DND-41 (cell line): ENCODE measurements at regions not wholly inside any gene's neighbourhood (a gene's known extent, or its start where the extent isn't known, plus 50 kb on each side); places are given as distances from the start of the nearest gene placed in this dataset.

Experiments used
- ATAC-seq: fragments of 200-7000 bp; cut with Tn5 transposase; 3 replicates; pipeline ENCODE4 v1.9.1; 2021; ENCODE audit warnings: low read depth; ENCODE audit not compliant: insufficient read depth
- DNase-seq: peaks from one replicate; pipeline ENCODE4 v3.0.0-alpha.2; 2020
- H2AFZ ChIP-seq: 2 replicates; pipeline ENCODE4 v1.6.0; 2012; ENCODE audit warnings: low read depth, low read length
- H3K27ac ChIP-seq: 2 replicates; pipeline ENCODE4 v1.5.1; 2012; ENCODE audit warnings: low read length, inconsistent platforms
- H3K27me3 ChIP-seq: fragments of 200-600 bp; sonication (generic); 2 replicates; pipeline ENCODE4 v1.6.0; 2012; ENCODE audit warnings: low read length, mild to moderate bottlenecking, inconsistent platforms; ENCODE audit not compliant: insufficient read depth, poor library complexity
- H3K36me3 ChIP-seq: 2 replicates; pipeline ENCODE4 v1.5.1; 2012; ENCODE audit warnings: low read length, inconsistent platforms; ENCODE audit not compliant: insufficient read depth
- H3K4me1 ChIP-seq: 2 replicates; pipeline ENCODE4 v1.5.1; 2012; ENCODE audit warnings: mild to moderate bottlenecking, low read length; ENCODE audit not compliant: insufficient read depth
- H3K4me2 ChIP-seq: 2 replicates; pipeline ENCODE4 v1.6.0; 2012; ENCODE audit warnings: mild to moderate bottlenecking, moderate library complexity, low read length, inconsistent platforms; ENCODE audit not compliant: insufficient read depth
- H3K4me3 ChIP-seq, 2 experiments: fragments of 200-600 bp in 1 of 2; shearing (Covaris generic) in 1 of 2; 2 replicates each; pipeline ENCODE4 v1.5.1; 2012 to 2016; ENCODE audit warnings: inconsistent platforms in 2 of 2, low read length in 2 of 2, mild to moderate bottlenecking in 2 of 2, low read depth in 1 of 2, moderate library complexity in 1 of 2
- H3K79me2 ChIP-seq: 2 replicates; pipeline ENCODE4 v1.6.0; 2012; ENCODE audit warnings: low read length, inconsistent platforms; ENCODE audit not compliant: insufficient read depth
- H3K9ac ChIP-seq: 2 replicates; pipeline ENCODE4 v1.6.0; 2012; ENCODE audit warnings: low read depth, mild to moderate bottlenecking, inconsistent platforms, low read length, moderate library complexity
- H3K9me3 ChIP-seq: 2 replicates; pipeline ENCODE4 v1.5.1; 2012; ENCODE audit warnings: low read length, moderate library complexity, mild to moderate bottlenecking, inconsistent platforms; ENCODE audit not compliant: insufficient read depth, severe bottlenecking
- H4K20me1 ChIP-seq: 2 replicates; pipeline ENCODE4 v1.6.0; 2012; ENCODE audit warnings: low read length; ENCODE audit not compliant: insufficient read depth
- EZH2 ChIP-seq: IDR thresholded peaks from 3 replicates; pipeline ENCODE4 v1.6.1; 2012; ENCODE audit warnings: borderline replicate concordance, low read depth, mild to moderate bottlenecking, moderate library complexity, low read length, inconsistent platforms; ENCODE audit not compliant: severe bottlenecking
- TF ChIP-seq, protein P1 (sequence below): IDR thresholded peaks from 2 replicates; pipeline ENCODE4 v1.5.1; 2012; ENCODE audit warnings: borderline replicate concordance, low read length, moderate library complexity, mild to moderate bottlenecking; ENCODE audit not compliant: poor library complexity, severe bottlenecking; ENCODE audit errors: extremely low read depth

DNA sequence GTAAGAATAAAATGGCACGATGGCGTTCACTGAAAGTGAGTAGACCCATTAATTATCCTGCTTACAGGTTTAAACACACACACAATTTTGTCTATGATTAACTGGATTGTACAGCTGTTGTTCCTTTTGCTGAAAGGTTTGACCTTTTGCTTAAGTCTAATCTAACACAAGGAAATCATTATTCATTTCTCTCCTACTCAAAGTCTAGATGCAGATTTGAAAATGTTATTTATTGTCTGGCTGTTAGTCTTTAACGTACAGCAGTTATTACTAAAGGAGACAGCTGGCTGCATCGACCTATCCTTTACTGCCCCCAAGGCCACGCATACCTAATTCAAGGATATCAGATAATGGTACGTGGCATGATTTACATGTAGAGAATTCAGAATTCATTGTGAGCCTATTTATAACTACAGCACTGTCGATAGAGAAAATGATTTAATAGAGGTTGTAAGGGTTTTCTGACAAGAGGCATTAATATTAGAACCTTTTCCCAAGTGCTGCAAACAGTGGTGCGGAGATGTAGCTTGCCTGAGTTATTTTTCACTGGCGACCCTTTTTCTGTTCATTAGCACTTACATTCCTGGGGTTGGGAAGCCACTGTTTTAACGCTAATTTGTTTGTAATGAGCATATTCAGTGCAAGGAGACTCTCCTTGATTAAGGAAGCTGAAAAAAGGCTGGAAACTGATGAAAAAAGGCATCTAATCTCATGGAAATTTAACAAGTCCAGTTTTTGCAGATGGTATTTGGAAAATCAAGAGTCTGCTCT lies 368.4 kb upstream of the GRAMD2B start:
- Histone ChIP-seq H2AFZ (no peak overlapping the region), H3K79me2 (no peaks in the 10 kb centered on the region), H3K27me3 (no peaks in the 10 kb centered on the region), H3K4me1 (no peaks in the 10 kb centered on the region), H3K36me3 (no peaks in the 10 kb centered on the region), H3K4me2 (no peak overlapping the region), H3K27ac (no peak overlapping the region), H3K9me3 (no peaks in the 10 kb centered on the region), H3K9ac (no peak overlapping the region), H4K20me1 (no peaks in the 10 kb centered on the region), H3K4me3 (no peak overlapping the region)
- TF ChIP-seq, protein P1, sequence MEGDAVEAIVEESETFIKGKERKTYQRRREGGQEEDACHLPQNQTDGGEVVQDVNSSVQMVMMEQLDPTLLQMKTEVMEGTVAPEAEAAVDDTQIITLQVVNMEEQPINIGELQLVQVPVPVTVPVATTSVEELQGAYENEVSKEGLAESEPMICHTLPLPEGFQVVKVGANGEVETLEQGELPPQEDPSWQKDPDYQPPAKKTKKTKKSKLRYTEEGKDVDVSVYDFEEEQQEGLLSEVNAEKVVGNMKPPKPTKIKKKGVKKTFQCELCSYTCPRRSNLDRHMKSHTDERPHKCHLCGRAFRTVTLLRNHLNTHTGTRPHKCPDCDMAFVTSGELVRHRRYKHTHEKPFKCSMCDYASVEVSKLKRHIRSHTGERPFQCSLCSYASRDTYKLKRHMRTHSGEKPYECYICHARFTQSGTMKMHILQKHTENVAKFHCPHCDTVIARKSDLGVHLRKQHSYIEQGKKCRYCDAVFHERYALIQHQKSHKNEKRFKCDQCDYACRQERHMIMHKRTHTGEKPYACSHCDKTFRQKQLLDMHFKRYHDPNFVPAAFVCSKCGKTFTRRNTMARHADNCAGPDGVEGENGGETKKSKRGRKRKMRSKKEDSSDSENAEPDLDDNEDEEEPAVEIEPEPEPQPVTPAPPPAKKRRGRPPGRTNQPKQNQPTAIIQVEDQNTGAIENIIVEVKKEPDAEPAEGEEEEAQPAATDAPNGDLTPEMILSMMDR = no peak
- no peak for TF ChIP-seq EZH2
- ATAC-seq (no peak), DNase-seq (no peak)

DNA sequence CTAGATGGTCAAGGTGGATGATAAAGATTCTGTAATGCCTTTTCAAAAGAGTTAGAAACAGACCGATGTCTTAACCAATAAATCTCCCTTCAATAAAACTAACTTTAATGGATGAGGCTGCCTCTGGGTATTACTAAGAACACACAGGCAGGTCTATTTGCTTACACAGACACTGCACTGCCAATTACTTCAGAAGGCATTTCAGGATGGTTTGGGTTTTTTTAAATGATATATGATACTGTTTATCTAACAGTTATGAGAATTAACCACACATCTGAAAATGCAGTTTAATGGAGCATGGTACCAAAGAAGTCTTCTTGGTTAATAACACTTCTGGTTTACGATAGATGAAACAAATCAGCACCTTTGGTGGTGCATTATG lies 367.9 kb upstream of the GRAMD2B start:
- H3K4me3 ChIP-seq = no peak overlapping the region
- no peak overlapping the region for H3K9ac ChIP-seq
- no peak overlapping the region for H2AFZ ChIP-seq
- no peaks in the 10 kb centered on the region for H3K4me1 ChIP-seq
- no peaks in the 10 kb centered on the region for H3K9me3 ChIP-seq
- no peak overlapping the region for H3K27ac ChIP-seq
- TF ChIP-seq, protein P1 = no peak
- no peak for TF ChIP-seq EZH2
- H3K27me3 ChIP-seq = no peaks in the 10 kb centered on the region
- H3K36me3 ChIP-seq = no peaks in the 10 kb centered on the region
- H3K4me2 ChIP-seq = no peak overlapping the region
- DNase-seq (no peak), ATAC-seq (no peak)
- H3K79me2 ChIP-seq = no peaks in the 10 kb centered on the region
- H4K20me1 ChIP-seq = no peaks in the 10 kb centered on the region

DNA sequence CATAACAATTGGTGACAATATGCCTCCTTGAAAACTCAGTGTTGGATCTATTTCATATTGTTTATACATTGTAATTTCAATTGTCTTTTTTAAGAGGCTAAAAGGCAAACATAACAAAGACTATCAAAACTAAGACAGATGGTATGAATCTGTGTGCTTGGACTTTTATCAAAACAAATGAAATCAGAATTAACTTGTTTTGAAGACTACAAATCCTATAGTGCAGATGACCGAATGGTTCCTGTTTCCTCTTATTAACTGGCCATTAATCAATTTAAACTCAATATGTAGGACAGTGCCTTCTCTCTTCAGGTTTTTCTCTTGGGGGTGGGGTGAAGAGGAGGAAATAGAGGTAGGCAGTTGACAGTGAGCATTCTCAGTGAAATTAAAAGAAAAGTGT lies 366.9 kb upstream of the GRAMD2B start:
- Histone ChIP-seq H3K4me1 (no peaks in the 10 kb centered on the region), H3K4me2 (no peak overlapping the region), H3K27ac (no peak overlapping the region), H3K9ac (no peak overlapping the region), H3K27me3 (no peaks in the 10 kb centered on the region), H3K9me3 (no peaks in the 10 kb centered on the region), H4K20me1 (no peaks in the 10 kb centered on the region), H3K79me2 (no peaks in the 10 kb centered on the region), H2AFZ (no peak overlapping the region), H3K4me3 (no peak overlapping the region), H3K36me3 (no peaks in the 10 kb centered on the region)
- TF ChIP-seq, protein P1 = no peak
- TF ChIP-seq EZH2 = no peak
- ATAC-seq = no peak
- DNase-seq = no peak
